HG02885 (cell line): ENCODE measurements at regions not wholly inside any gene's neighbourhood (a gene's known extent, or its start where the extent isn't known, plus 50 kb on each side); places are given as distances from the start of the nearest gene placed in this dataset.
"Not testable (repeated sequence)": the region's sequence is repeated elsewhere in the genome, so short reads cannot be mapped to it uniquely, and the experiment has no call there.

ENCODE experiments used
- ATAC-seq: cut with Tn5 transposase; IDR thresholded peaks from one replicate; pipeline ENCODE4 v1.9.1; 2021; ENCODE audit warnings: mild to moderate bottlenecking; ENCODE audit not compliant: unreplicated experiment, poor library complexity

DNA sequence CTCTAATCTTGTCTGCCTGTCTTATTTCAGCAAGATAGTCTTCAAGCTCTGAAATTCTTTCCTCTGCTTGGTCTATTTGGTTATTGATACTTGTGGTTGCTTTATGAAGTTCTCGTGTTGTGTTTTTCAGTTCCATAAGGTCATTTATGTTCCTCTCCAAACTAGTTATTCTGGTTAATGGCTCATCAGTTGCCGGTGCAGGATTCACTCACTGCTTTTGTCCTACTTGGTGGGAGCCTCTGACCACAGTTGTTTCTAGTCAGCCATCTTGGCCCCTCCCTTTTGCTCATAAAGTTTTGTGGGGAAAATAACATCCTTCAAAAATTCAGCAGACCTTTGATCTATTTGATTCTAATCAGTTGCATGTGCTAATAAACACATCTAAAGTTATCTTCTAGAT, 158.6 kb upstream of the PARD3B start:
- ATAC-seq, result no peak

DNA sequence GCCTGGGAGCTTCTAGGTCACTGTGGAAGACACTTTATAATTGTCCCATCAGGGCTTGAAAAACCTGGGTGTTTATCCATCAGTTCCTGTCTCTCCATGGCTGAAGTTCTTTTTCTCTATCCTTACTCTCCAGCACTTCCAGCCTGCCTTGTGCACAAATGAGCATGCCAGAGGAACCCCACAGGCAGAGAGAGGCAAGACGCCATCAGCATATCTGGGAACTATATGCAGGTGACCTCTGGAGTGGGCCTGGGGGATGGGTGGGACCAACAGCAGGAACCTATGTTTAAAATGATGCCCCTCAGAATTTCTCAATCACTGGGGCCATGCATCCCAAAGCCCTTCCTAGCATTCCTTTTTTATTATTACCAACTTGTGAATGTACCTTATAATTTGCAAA, 156.2 kb upstream of the PARD3B start:
- no peak for ATAC-seq

DNA sequence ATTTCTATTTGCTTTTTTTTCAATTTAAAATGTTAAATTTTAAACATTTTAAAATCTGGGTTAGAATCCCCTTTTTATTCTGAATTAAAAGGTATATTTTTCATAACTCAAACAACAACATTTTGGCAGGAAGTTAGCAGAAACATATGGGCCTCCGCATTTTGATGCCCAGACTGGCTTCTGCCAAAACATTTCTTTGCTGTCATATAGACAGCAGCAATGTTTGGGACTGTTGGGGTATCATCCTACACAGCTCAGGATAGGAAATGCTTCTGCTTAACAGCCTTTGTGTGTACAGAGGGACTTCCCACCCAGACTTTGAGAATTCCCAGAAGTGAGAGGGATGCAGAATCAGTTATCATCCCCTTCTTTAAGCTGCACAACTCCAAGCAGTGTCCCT, 155.4 kb upstream of the PARD3B start:
- ATAC-seq, result no peak

- no peak for ATAC-seq
Measured at GRCh38 chr2:204395539-204395938, 149.7 kb upstream of the PARD3B start.

DNA sequence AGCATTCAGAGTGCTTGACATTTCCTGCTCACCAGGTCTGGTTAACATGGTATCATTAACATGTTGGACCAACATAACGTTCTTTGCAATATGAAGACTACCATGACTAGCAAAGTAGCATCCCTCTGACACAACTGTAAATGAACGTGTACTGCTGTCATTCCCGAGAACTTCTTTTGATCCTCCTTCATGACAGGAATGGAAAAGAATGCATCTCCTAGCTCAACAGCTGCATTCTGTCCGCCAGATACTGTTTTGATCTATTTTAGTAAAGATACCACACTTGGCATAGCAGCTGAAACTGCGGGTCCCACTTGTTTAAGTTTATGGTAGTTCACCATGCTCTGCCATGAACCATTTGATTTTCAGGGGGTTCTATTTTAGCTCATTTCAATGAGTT, 144.2 kb upstream of the PARD3B start:
- no peak for ATAC-seq

DNA sequence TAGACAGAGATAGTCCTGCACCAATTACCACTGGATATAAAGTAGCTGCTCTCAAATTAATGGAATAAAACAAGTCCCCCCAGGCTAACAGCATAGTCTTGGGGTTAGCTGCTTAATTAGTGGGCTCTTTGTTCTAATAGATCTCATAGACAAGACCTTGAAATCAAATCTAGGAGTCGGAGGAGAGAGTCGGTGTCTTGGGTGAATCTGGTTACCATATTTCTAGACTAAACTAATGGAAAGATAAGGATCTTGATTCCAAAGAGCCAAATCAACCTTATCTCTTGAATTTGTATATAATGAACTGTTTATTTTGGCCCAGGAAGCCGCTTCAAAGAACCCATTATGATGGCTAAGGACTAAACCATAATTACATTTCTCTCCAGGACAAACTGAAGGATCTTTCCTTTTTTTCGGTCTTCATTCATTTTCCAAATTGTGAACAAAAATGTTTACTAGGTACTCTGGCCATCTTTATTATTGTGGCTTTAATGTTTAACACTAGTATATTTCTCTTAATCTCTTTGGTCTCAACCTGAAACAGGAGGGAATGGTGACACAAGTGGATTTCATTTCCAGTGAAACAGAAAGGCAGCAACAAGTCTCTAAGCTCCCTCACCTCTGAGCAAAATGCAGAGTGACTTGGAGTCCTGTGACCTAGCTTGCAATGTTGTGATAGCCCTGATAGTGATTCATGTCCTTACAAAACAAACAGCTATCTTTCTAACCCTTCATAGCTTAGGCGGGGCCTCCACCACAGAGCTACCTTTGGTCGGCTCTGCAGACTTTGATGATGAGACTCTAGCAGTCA, 137.9 kb upstream of the PARD3B start:
- ATAC-seq, result no peak

DNA sequence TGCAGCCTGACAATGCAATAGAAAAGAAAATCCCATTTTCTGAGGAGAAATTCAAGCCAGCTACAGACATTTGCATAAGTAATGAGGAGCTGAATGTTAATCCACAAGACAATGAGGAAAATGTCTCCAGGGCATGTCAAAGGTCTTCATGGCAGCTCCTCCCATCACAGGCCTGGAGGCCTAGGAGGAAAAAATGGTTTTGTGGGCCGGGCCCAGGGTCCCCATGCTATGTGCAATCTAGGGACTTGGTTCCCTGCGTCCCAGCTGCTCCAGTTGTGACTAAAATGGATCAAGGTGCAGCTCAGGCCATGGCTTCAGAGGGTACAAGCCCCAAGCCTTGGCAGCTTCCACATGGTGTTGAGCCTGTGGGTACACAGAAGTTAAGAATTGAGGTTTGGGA, 132.5 kb upstream of the PARD3B start:
- ATAC-seq, result not testable (repeated sequence)

DNA sequence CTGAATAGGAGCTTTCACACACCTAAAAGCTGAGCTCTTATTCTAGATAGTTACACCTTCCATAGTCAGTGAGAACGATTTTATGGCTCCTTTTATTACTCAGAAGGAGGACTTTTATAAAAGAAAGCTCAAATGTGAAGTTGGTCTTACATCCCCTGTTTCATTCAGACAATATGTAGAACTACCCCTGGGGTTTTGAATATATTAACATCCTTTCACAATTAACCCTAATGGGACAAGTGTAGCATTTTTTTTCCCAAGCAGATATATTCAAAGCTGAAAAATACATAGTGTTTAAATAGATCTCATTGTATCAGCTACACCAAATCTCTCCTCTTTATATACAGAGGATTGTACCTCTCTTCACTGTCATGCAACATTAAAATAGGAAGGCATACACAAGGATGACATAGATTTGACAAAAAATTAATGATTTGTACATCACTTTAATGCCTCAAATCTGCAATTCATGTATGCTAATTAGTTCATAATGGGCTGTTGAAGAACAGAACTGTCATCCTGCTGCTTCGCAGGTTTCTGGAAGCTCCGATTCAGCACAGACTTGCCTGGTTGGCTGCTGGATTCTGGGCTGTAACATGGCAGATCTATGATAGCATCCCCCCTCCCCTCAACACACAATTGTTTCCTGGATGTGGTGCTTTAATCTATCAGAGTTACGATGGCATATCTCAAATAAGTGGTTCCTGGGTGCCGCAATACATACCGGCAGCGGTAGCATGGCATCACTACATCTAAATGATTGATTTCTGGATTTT, 129.7 kb upstream of the PARD3B start:
- no peak for ATAC-seq

DNA sequence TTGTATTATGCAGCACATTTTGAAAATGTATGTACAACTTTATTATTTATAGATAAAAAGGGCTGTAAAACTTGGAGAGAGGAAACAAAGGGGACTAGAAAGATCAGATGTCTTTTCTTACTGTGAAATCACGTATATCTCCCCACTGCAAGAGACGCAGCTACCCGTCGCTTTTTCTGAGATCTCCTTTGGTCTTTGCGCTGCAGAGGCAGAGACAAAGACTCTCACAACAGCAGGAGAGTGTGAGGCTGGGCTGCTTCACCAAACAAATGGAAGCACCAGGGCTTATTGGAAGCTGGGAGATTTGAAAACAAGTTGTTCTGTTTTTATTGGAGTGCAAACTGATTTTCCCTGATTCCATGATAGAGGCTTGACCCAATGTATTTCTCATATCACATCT, 129.0 kb upstream of the PARD3B start:
- ATAC-seq, result no peak

GRCh38 chr2:204425821-204426220, 119.5 kb upstream of the PARD3B start:
- ATAC-seq, result no peak

- ATAC-seq, result no peak
Measured at GRCh38 chr2:204428675-204429074, 116.6 kb upstream of the PARD3B start.

DNA sequence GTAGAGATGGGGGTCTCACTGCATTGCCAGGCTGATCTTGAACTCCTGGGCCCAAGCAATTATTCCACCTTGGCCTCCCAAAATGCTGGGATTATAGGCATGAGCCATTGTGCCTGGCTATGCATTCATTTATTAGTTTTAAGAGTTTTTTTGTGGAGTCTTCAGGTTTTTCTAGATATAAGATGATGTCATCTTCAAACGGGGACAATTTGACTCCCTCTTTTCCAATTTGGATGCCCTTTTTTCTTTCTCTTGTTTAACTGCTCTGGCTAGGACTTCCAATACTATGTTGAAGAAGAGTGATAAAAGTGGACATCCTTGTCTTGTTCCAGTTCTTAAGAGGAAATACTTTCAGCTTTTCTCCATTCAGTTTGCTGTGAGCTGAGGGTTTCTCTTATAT, 113.7 kb upstream of the PARD3B start:
- no peak for ATAC-seq

DNA sequence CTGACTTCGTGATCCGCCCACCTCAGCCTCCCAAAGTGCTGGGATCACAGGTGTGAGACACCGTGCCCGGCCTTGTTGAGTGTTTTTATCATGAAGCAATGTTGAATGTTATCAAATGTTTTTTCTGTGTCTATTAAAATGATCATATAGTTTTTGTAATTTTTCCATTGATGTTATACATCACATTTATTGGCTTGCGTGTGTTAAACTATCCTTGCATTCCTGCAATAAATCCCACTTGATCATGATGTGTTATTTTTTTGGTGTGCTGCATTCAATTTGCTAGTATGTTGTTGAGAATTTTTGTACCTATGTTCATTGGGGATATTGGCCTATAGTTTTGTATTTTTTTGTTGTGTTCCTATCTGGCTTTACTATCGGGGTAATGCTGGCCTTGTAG, 113.1 kb upstream of the PARD3B start:
- ATAC-seq, result no peak

- ATAC-seq, result no peak
Measured at GRCh38 chr2:204434660-204435462, 110.4 kb upstream of the PARD3B start.

- no peak for ATAC-seq
Measured at GRCh38 chr2:204436230-204436629, 109.0 kb upstream of the PARD3B start.

- no peak for ATAC-seq
Measured at GRCh38 chr2:204437408-204437807, 107.9 kb upstream of the PARD3B start.

DNA sequence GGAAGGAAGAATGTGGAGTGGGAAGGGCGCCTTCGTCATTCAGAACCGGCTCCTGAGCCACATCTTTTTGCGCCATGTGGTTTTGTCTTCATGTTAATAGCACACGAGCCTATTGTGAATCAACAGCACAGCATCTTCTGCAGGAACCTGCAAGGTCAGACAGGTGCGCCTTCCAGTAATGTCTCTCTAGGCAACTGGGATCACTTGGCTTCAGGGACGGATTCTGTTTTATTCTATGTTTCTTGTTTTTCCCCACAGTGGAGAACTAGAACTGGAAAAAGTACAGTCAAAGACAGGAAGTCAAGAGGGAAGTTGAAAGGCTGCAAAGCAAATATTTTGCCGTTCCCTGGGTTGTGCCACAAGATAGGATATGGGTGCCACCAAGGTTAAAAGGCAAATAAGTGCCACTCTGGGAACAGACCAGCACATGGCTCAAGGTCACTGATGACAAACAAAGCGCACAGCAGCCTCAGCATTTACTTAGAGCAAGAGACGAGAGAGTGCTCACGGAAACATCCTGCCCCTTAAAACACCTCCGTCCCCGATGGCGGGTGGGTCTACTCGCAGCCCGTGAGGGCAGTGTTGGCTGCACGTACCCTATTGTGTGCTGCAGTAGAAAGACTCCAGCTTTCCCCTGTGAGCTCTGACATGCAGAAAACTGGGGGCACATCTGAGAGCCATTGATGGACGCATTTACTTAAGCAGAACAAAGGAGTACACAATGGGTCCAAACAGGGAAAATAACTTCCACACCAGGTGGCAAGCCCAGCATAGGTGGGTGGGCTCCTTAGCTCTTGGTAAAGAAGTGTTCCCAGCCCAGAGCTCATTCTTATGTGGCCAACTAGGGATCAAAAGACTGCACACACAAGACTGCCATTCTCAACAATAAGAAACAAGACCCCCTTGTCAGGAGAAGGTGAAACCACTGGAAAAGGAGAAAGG, 107.2 kb upstream of the PARD3B start:
- no peak for ATAC-seq

GRCh38 chr2:204441316-204441715, 104.0 kb upstream of the PARD3B start:
- no peak for ATAC-seq

DNA sequence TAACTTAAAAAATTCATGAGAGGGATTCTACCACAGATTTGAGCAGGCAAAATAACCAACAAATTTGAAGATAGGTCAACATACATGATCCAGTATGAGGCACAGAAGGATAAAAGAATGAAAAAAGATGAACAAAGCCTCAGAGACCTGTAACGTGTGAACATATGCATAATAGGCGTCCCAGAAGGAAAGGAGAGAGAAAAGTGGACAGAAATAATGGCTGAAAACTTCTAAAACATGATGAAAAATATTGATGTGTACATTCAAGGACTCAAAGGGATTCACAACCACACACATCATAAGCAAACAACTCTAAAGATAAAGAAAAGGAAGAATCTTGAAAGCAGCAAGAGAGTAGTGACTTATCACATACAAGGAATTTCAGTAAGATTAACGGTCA, 100.1 kb upstream of the PARD3B start:
- ATAC-seq, result no peak

DNA sequence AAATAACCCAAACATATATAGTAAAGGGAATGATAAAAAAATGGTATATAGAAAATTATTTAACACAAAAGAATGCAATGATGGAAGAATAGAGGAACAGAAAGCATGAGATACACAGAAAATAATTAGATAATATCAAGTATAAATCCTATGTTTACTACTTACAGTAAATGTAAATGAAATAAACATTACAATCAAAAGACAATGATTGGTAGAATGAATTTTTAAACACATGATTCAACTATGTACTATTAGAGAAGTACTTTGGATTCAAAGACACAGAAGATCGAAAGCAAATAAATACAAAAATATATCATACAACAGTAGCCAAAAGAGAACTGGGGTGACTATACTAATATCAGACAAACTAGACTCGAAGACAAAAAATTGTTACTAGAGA, 97.6 kb upstream of the PARD3B start:
- no peak for ATAC-seq
